B cell (primary cell): ENCODE measurements at regions not wholly inside any gene's neighbourhood (a gene's known extent, or its start where the extent isn't known, plus 50 kb on each side); places are given as distances from the start of the nearest gene placed in this dataset.
"Not testable (repeated sequence)": the region's sequence is repeated elsewhere in the genome, so short reads cannot be mapped to it uniquely, and the experiment has no call there.

Experiments
- ATAC-seq: fragments of 200-7000 bp; cut with Tn5 transposase; one replicate; pipeline ENCODE4 v1.10.0; 2021; ENCODE audit warnings: low read depth, mild to moderate bottlenecking, moderate number of reproducible peaks, moderate library complexity
- CTCF ChIA-PET: fragments of 350-600 bp; sonication (Branson Sonifier 250); formaldehyde crosslinking; loops from one replicate; lab custom pipeline; 2021; ENCODE audit warnings: antibody characterized with exemption, inconsistent platforms; lab: Charles Lee
- POLR2A ChIA-PET: fragments of 350-600 bp; sonication (Branson Sonifier 250); formaldehyde crosslinking; loops from one replicate; lab custom pipeline; 2021; ENCODE audit warnings: antibody characterized with exemption; lab: Charles Lee
- DNase-seq: peaks from one replicate; pipeline ENCODE4 v3.0.0; 2013
- H2AFZ ChIP-seq: 2 replicates; pipeline ENCODE4 v1.6.1; 2012; ENCODE audit warnings: mild to moderate bottlenecking, low read depth, low read length; ENCODE audit not compliant: insufficient read depth, poor library complexity, severe bottlenecking
- H3K27ac ChIP-seq, 2 donors: 1 replicate in 1 of 2; 2 replicates in 1 of 2; pipeline ENCODE4 v1.5.1; 2012 to 2013; ENCODE audit warnings: low read length in 2 of 2, mild to moderate bottlenecking in 2 of 2, moderate library complexity in 1 of 2
- H3K27me3 ChIP-seq, 4 experiments: fragments of 200-600 bp in 1 of 4; sonication (generic) in 1 of 4; replicated peaks in 1 of 4; 1 replicate in 2 of 4; 2 replicates in 2 of 4; pipeline versions ENCODE4 v1.6.1 to v1.7.0; 2013 to 2016; ENCODE audit warnings: low read length in 3 of 4, mild to moderate bottlenecking in 2 of 4, mixed read lengths in 1 of 4, moderate library complexity in 1 of 4; ENCODE audit not compliant: insufficient read depth in 4 of 4, control insufficient read depth in 3 of 4; ENCODE audit errors: control extremely low read depth in 1 of 4
- H3K36me3 ChIP-seq, 2 experiments: replicated peaks in 1 of 2; 1 replicate in 1 of 2; 2 replicates in 1 of 2; pipeline versions ENCODE4 v1.6.1 to v1.7.1; 2013; ENCODE audit warnings: low read length in 1 of 2; ENCODE audit not compliant: insufficient read depth in 2 of 2, control insufficient read depth in 1 of 2; ENCODE audit errors: control extremely low read depth in 1 of 2, extremely low read depth in 1 of 2
- H3K4me1 ChIP-seq, 2 donors: fragments of 200-600 bp in 1 of 2; sonication (generic) in 1 of 2; 1 replicate in 1 of 2; 2 replicates in 1 of 2; pipeline versions ENCODE4 v1.5.1 to v1.6.1; 2013 to 2017; ENCODE audit warnings: low read length in 2 of 2; ENCODE audit not compliant: control insufficient read depth in 2 of 2, insufficient read depth in 2 of 2
- H3K4me2 ChIP-seq: replicated peaks from 2 replicates; pipeline ENCODE3; 2012; ENCODE audit warnings: mild to moderate bottlenecking, low read depth, low read length; ENCODE audit not compliant: poor library complexity, severe bottlenecking
- H3K4me3 ChIP-seq, 5 experiments: fragments of 200-600 bp in 1 of 5; sonication (generic) in 1 of 5; 1 replicate in 3 of 5; 2 replicates in 2 of 5; pipeline versions ENCODE4 v1.5.1 to v1.7.0; 2011 to 2016; ENCODE audit warnings: low read length in 4 of 5, mild to moderate bottlenecking in 4 of 5, low read depth in 2 of 5, control low read depth in 1 of 5, moderate library complexity in 1 of 5; ENCODE audit not compliant: insufficient read depth in 1 of 5; ENCODE audit errors: control extremely low read depth in 1 of 5, extremely low read depth in 1 of 5
- H3K79me2 ChIP-seq: fragments of 200-600 bp; sonication (generic); one replicate; pipeline ENCODE4 v1.6.0; 2016; ENCODE audit warnings: low read length; ENCODE audit not compliant: control insufficient read depth, insufficient read depth
- H3K9ac ChIP-seq: fragments of 200-600 bp; sonication (generic); 2 replicates; pipeline ENCODE4 v1.6.1; 2017; ENCODE audit warnings: mild to moderate bottlenecking, low read length, moderate library complexity
- H3K9me3 ChIP-seq, 3 donors: one replicate each; pipeline versions ENCODE4 v1.6.1 to v1.7.1; 2013; ENCODE audit warnings: low read length in 2 of 3; ENCODE audit not compliant: control insufficient read depth in 2 of 3, insufficient read depth in 1 of 3; ENCODE audit errors: control extremely low read depth in 1 of 3
- H4K20me1 ChIP-seq: 2 replicates; pipeline ENCODE4 v1.6.0; 2012; ENCODE audit warnings: mild to moderate bottlenecking, low read length; ENCODE audit not compliant: insufficient read depth, control insufficient read depth, poor library complexity, severe bottlenecking
- H3K27ac Mint-ChIP-seq: one replicate; pipeline ENCODE4 v1.8.0; 2021; ENCODE audit warnings: mixed read lengths
- H3K27me3 Mint-ChIP-seq: one replicate; pipeline ENCODE4 v1.8.0; 2021; ENCODE audit warnings: mixed read lengths
- H3K4me1 Mint-ChIP-seq: one replicate; pipeline ENCODE4 v1.8.0; 2021; ENCODE audit warnings: mixed read lengths
- H3K4me3 Mint-ChIP-seq: one replicate; pipeline ENCODE4 v1.8.0; 2021; ENCODE audit warnings: mixed read lengths
- H3K9me3 Mint-ChIP-seq: one replicate; pipeline ENCODE4 v1.8.0; 2022; ENCODE audit warnings: mixed read lengths; ENCODE audit not compliant: insufficient read depth
- CTCF ChIP-seq: fragments of 200-600 bp; IDR thresholded peaks from one replicate; pipeline ENCODE4 v1.8.0; 2022; ENCODE audit warnings: antibody characterized with exemption, mild to moderate bottlenecking
- WGBS: methylation state at CpG from one replicate; pipeline ENCODE4 v1.1.5; 2013; ENCODE audit warnings: missing lambda C conversion rate; ENCODE audit not compliant: insufficient coverage; 5-methylcytosine and 5-hydroxymethylcytosine counted together
- intact Hi-C: fragments of 100-400 bp; cut with micrococcal nuclease; formaldehyde crosslinking; loops from one replicate; pipeline ENCODE4 v1.10.0; 2022

GRCh38 chr10:32217216-32217615 lies 129.7 kb downstream of the EPC1 start:
- Mint-ChIP-seq H3K27me3 (peaks cover 19% of the 10 kb centered on the region), H3K4me1 (no peaks in the 10 kb centered on the region), H3K4me3 (no peak overlapping the region), H3K9me3 (peaks cover 5% of the 10 kb centered on the region), H3K27ac (no peak overlapping the region)
- POLR2A ChIA-PET, result no interaction called here
- Histone ChIP-seq H3K27me3 (peaks cover 0 to 3% (median 0%) of the 10 kb centered on the region in 4 experiments), H3K79me2 (no peaks in the 10 kb centered on the region), H3K36me3 (no peaks in the 10 kb centered on the region), H3K9me3 (peaks cover 2 to 13% (median 8%) of the 10 kb centered on the region in 3 donors), H3K4me3 (no peak overlapping the region), H3K4me1 (no peaks in the 10 kb centered on the region), H3K4me2 (no peak overlapping the region), H2AFZ (no peak overlapping the region), H3K9ac (no peak overlapping the region), H3K27ac (no peak overlapping the region), H4K20me1 (no peaks in the 10 kb centered on the region)
- TF ChIP-seq CTCF, result no peak
- DNase-seq (no peak), ATAC-seq (no peak)
- intact Hi-C loops, result no loop called here
- CTCF ChIA-PET, result no interaction called here
- WGBS, result no CpG with 5 or more reads among the region's 1 CpG

DNA sequence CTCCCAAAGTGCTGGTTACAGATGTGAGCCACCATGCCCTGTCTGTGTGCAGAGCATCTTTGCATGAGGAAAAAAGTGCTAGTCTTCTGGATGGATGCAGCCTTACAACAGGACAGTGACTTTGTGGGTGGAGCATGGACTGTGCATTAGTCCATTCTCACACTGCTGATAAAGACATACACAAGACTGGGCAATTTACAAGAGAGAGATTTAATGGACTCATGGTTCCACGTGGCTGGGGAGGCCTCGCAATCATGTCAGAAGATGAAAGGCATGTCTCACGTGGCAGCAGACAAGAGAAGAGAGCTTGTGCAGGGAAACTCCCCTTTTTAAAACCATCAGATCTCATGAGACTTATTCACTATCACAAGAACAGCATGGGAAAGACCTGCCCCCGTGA lies 133.1 kb downstream of the EPC1 start:
- ATAC-seq, H3K27ac Mint-ChIP-seq, POLR2A ChIA-PET, H3K27ac ChIP-seq, H3K4me1 ChIP-seq, H4K20me1 ChIP-seq, H2AFZ ChIP-seq, H3K4me3 Mint-ChIP-seq, H3K4me3 ChIP-seq, intact Hi-C loops, H3K36me3 ChIP-seq, H3K27me3 ChIP-seq, H3K9ac ChIP-seq, DNase-seq, CTCF ChIA-PET, H3K4me2 ChIP-seq, H3K79me2 ChIP-seq, H3K9me3 Mint-ChIP-seq, H3K4me1 Mint-ChIP-seq, H3K9me3 ChIP-seq: not testable (repeated sequence)
- H3K27me3 Mint-ChIP-seq, result peaks cover 24% of the 10 kb centered on the region
- no CpG with 5 or more reads among the region's 4 CpGs for WGBS
